Activated T-helper 17 cell treated with anti-CD3 and anti-CD28 coated beads, Interleukin-2, amount 50 U/mL, for 72 hours (primary cell): ENCODE measurements at regions not wholly inside any gene's neighbourhood (a gene's known extent, or its start where the extent isn't known, plus 50 kb on each side); places are given as distances from the start of the nearest gene placed in this dataset.

ENCODE experiments used
- ATAC-seq: fragments of 150-1000 bp; cut with Tn5 transposase; replicated peaks from 2 replicates; pipeline ENCODE4 v1.10.0; 2021; ENCODE audit warnings: mild to moderate bottlenecking, moderate library complexity
- H3K27ac Mint-ChIP-seq: one replicate; pipeline ENCODE4 v1.8.0; 2022; ENCODE audit warnings: mixed read lengths
- H3K27me3 Mint-ChIP-seq: one replicate; pipeline ENCODE4 v1.8.0; 2022; ENCODE audit warnings: mixed read lengths
- H3K36me3 Mint-ChIP-seq: one replicate; pipeline ENCODE4 v1.8.0; 2022; ENCODE audit warnings: low read depth, mild to moderate bottlenecking, mixed read lengths
- H3K4me1 Mint-ChIP-seq: one replicate; pipeline ENCODE4 v1.8.0; 2022; ENCODE audit warnings: mixed read lengths
- H3K4me3 Mint-ChIP-seq: one replicate; pipeline ENCODE4 v1.8.0; 2022; ENCODE audit warnings: mild to moderate bottlenecking, mixed read lengths
- H3K9me3 Mint-ChIP-seq: one replicate; pipeline ENCODE4 v1.8.0; 2022; ENCODE audit warnings: mixed read lengths

- ATAC-seq: no peak
- Mint-ChIP-seq H3K4me3 (no peak overlapping the region), H3K27me3 (peaks cover 3% of the 10 kb centered on the region), H3K4me1 (no peaks in the 10 kb centered on the region), H3K9me3 (no peaks in the 10 kb centered on the region), H3K36me3 (no peaks in the 10 kb centered on the region), H3K27ac (no peak overlapping the region)
Measured at GRCh38 chr11:32531528-32531927, 52.1 kb upstream of the EIF3M start.

DNA sequence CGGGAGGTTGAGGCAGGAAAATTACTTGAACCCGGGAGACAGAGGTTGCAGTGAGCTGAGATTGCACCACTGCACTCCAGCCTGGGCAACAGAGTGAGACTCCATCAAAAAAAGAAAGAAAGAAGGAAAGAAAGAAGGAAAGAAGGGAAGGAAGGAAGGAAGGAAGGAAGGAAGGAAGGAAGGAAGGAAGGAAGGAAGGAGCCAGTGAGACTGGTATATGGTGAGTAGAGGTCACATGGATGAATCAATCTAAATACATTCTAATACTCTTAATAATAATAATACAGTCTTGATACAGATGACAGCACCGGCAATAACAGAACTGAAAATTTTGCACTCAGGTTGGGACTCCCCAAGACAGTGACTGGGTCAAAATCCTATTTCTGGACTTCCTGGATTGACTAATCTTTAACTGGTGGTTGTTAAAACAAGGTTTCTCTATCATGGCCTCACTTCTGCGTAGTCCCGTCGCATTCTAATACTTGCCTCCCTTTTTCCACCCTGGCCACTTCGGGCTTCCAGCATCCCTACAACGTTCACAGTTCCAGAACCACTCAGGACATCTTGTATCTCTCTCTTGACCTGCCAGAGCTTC, 53.5 kb upstream of the EIF3M start:
- ATAC-seq: no peak
- H3K9me3 Mint-ChIP-seq: no peaks in the 10 kb centered on the region
- no peak overlapping the region for H3K27ac Mint-ChIP-seq
- H3K27me3 Mint-ChIP-seq: peaks cover 3% of the 10 kb centered on the region
- H3K36me3 Mint-ChIP-seq: no peaks in the 10 kb centered on the region
- H3K4me3 Mint-ChIP-seq: no peak overlapping the region
- no peaks in the 10 kb centered on the region for H3K4me1 Mint-ChIP-seq

DNA sequence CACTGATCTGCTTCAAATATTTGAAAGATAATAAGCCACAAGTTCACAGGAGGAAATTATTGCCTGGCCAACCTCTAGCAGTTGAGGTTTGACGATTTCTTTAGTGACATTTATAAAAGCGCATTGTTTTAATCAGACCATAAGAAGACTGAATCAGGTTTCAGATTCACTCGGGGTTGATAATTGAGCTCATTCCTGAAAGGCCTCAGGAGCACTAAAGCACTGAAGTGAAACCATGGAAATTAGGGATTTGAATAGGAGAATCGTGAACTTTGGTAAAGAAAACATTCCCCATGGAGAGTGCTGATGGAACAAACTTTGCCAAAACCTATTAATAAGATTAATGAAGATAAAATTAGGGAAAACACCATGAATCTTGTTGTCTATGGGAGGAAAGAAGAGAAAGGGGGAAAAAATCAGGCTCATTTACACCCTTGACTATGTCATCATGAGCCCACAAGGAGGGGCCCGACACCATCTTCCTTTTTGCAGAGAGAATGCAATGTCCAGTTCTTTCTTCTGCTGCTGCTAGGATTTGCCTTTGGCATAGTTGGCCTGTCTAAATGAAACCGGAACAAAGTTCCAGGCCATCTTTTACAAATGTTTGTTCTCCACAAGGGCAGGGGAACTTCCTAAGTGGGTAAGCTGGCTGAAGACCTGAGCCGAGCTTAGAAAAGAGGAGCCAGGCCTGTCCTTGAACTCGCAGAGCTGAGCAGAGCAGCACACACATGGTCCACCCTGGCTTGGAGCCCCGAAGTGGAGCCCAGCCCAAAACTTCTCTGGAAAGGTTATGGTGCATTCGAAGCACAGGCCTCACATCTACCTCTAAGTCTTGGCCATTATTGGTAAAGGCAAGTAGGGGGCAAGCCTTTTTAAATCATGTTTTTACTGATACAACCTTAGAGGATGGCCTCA, 56.1 kb upstream of the EIF3M start:
- Mint-ChIP-seq H3K4me3 (no peak overlapping the region), H3K4me1 (no peaks in the 10 kb centered on the region), H3K9me3 (no peaks in the 10 kb centered on the region), H3K36me3 (no peaks in the 10 kb centered on the region), H3K27ac (no peak overlapping the region), H3K27me3 (peaks cover 3% of the 10 kb centered on the region)
- no peak for ATAC-seq

- Mint-ChIP-seq H3K4me3 (no peak overlapping the region), H3K4me1 (no peaks in the 10 kb centered on the region), H3K27ac (no peak overlapping the region), H3K27me3 (peaks cover 3% of the 10 kb centered on the region), H3K9me3 (no peaks in the 10 kb centered on the region), H3K36me3 (no peaks in the 10 kb centered on the region)
- no peak for ATAC-seq
Measured at GRCh38 chr11:32526760-32527159, 56.9 kb upstream of the EIF3M start.

DNA sequence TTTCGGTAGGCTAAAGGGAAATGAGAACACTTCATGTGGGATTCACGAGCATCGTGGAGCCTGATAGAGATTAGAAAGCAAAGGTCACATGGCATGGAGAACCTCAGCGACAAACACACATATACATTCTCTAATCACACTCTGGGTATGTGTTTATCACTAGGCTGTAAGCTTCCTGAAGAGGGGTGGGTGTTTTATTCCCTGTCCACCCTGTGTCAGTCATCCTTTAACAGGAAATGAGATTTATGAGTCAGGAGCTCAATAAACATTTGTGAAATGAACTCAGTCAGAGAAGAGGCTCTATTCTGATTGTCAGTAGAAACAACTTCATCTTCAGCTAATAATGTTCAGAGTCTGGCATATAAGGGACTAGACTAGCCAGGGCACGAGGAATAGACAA, 71.7 kb upstream of the EIF3M start:
- H3K9me3 Mint-ChIP-seq: peaks cover 2% of the 10 kb centered on the region
- peak; percentile 35 for ATAC-seq
- H3K4me3 Mint-ChIP-seq: no peak overlapping the region
- H3K27me3 Mint-ChIP-seq: peaks cover 27% of the 10 kb centered on the region
- H3K4me1 Mint-ChIP-seq: no peaks in the 10 kb centered on the region
- no peak overlapping the region for H3K27ac Mint-ChIP-seq
- no peaks in the 10 kb centered on the region for H3K36me3 Mint-ChIP-seq

DNA sequence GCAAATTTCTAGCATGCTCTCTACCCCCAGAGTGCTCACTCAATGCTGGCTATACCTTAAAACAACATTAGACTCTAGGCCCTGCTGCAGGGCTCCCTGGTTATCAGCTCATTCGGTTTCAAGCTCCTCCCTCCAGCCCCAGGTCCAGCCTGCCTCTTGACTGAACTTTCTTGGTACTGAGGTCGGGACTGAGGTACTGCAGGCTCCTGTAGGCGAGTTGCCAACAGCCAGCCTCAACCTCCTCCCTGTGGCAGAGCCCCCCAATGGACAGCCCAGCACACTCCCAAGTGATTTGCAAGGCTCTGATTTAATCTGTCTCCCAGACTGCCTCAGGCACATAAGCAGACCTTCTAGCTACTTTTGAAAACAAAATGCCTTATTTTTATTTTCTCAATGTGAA, 73.6 kb upstream of the EIF3M start:
- Mint-ChIP-seq H3K4me1 (no peaks in the 10 kb centered on the region), H3K27me3 (peaks cover 24% of the 10 kb centered on the region), H3K36me3 (no peaks in the 10 kb centered on the region), H3K4me3 (no peak overlapping the region), H3K9me3 (no peaks in the 10 kb centered on the region), H3K27ac (no peak overlapping the region)
- no peak for ATAC-seq

GRCh38 chr11:32508780-32509179, 73.4 kb upstream of the WT1 start:
- no peak overlapping the region for H3K4me3 Mint-ChIP-seq
- no peak overlapping the region for H3K27ac Mint-ChIP-seq
- no peaks in the 10 kb centered on the region for H3K4me1 Mint-ChIP-seq
- peaks cover 24% of the 10 kb centered on the region for H3K27me3 Mint-ChIP-seq
- no peak for ATAC-seq
- H3K9me3 Mint-ChIP-seq: no peaks in the 10 kb centered on the region
- H3K36me3 Mint-ChIP-seq: no peaks in the 10 kb centered on the region

DNA sequence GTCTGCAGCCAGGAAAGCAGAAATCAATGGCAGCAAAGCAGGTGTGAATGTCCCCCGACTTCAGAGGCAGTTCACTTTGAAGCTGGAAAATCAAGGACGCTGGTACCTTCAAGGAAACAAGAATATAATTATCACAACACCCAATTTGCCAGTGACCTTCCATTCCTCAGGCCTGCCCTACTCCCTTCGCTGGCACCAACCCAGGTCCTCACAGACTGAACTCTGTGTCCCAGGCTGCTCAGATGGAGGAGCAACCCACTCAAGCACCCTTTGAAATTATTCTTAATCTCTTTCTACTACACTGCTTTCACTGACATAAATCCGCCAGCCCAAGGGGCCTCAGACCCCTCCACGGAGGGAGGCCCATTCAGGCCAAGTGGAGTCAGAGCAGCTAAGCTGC, 64.7 kb upstream of the WT1 start:
- Mint-ChIP-seq H3K9me3 (no peaks in the 10 kb centered on the region), H3K27me3 (peaks cover 7% of the 10 kb centered on the region), H3K27ac (no peak overlapping the region), H3K4me1 (no peaks in the 10 kb centered on the region), H3K36me3 (no peaks in the 10 kb centered on the region), H3K4me3 (no peak overlapping the region)
- ATAC-seq: no peak

GRCh38 chr11:32497951-32498350, 62.6 kb upstream of the WT1 start:
- Mint-ChIP-seq H3K36me3 (no peaks in the 10 kb centered on the region), H3K4me3 (no peak overlapping the region), H3K9me3 (no peaks in the 10 kb centered on the region), H3K4me1 (no peaks in the 10 kb centered on the region), H3K27ac (no peak overlapping the region), H3K27me3 (peaks cover 7% of the 10 kb centered on the region)
- no peak for ATAC-seq

DNA sequence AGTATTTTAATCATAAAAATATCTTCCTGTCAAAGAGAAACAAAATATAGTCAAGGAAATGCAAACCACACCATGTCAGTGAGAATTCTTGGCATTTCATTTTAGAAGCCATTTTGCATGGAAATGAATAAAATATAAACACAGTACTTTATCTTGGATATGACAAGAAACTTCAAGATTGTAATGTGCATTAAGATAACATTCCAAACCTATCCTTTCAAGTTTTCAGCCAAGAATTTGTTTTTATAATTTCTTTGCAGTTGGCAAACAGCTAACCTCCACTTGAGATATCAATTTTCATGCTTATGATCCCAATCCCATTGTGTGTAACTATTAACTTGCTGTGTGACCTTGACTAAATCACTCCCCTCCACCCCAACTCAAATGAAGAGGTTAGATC, 59.3 kb upstream of the WT1 start:
- H3K4me3 Mint-ChIP-seq: no peak overlapping the region
- no peak for ATAC-seq
- no peak overlapping the region for H3K27ac Mint-ChIP-seq
- H3K27me3 Mint-ChIP-seq: peaks cover 7% of the 10 kb centered on the region
- no peaks in the 10 kb centered on the region for H3K9me3 Mint-ChIP-seq
- H3K4me1 Mint-ChIP-seq: no peaks in the 10 kb centered on the region
- no peaks in the 10 kb centered on the region for H3K36me3 Mint-ChIP-seq

DNA sequence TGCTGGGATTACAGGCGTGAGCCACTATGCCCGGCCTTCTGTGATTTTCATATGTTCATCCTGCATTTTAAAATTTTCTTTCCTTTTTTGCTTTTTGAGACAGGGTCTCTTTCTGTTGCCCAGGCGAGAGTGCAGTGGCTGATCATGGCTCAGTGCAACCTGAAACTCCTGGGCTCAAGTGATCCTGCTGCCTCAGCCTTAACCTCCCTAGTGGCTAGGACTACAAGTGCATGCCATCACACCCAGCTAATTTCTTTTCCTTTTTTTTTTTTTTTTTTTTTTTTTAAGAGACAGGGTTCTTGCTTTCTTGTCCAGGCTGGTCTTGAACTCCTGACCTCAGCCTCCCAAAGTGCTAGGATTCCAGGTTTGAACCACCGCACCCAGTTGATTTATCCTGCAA, 54.1 kb upstream of the WT1 start:
- Mint-ChIP-seq H3K27me3 (no peaks in the 10 kb centered on the region), H3K4me1 (no peaks in the 10 kb centered on the region), H3K27ac (no peak overlapping the region), H3K36me3 (no peaks in the 10 kb centered on the region), H3K9me3 (no peaks in the 10 kb centered on the region), H3K4me3 (no peak overlapping the region)
- ATAC-seq: no peak

DNA sequence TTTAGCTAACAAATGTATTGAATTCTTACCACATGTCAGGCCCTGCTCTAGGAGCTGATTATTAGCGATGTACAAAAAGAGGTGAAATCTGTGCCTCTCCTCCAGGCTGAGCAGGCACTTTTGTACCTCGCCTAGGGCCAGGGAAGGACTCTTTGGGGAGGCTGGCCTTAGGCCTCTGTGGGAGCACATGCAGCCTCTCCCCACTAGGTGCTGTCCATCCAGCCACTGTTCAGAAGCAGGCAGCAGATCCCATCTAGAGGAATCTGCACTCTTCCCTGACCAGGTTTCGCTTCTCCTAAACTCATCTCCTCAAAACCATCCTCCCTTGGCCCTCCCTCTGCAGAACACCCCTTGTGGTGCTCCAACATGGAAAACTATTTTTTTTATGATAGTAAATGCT, 51.9 kb upstream of the WT1 start:
- Mint-ChIP-seq H3K4me1 (no peaks in the 10 kb centered on the region), H3K4me3 (no peak overlapping the region), H3K27me3 (no peaks in the 10 kb centered on the region), H3K27ac (no peak overlapping the region), H3K36me3 (no peaks in the 10 kb centered on the region), H3K9me3 (no peaks in the 10 kb centered on the region)
- no peak for ATAC-seq

- ATAC-seq: no peak
- Mint-ChIP-seq H3K9me3 (no peaks in the 10 kb centered on the region), H3K4me3 (no peak overlapping the region), H3K27me3 (no peaks in the 10 kb centered on the region), H3K4me1 (no peaks in the 10 kb centered on the region), H3K36me3 (no peaks in the 10 kb centered on the region), H3K27ac (no peak overlapping the region)
Measured at GRCh38 chr11:32485733-32486132, 50.4 kb upstream of the WT1 start.
